ENCODE measurements at regions not wholly inside any gene's neighbourhood (a gene's known extent, or its start where the extent isn't known, plus 50 kb on each side); places are given as distances from the start of the nearest gene placed in this dataset.

- ATAC-seq = no peak
- H3K4me3 ChIP-seq (ENCODE audit: low read length) = no peak overlapping the region
- H3K9me2 ChIP-seq (replicated peaks; ENCODE audit: low read length) = no peaks in the 10 kb centered on the region
- no peak overlapping the region for H3K27ac ChIP-seq (ENCODE audit: low read length)
- no peaks in the 10 kb centered on the region for H3K36me3 ChIP-seq (ENCODE audit: low read depth, low read length)
- no peaks in the 10 kb centered on the region for H3F3A ChIP-seq (ENCODE audit: low read length, unreplicated experiment)
- H3K9ac ChIP-seq (ENCODE audit: low read length) = no peak overlapping the region
- no peaks in the 10 kb centered on the region for H4K20me1 ChIP-seq (ENCODE audit: low read length)
- H3K4me2 ChIP-seq (ENCODE audit: low read length) = no peak overlapping the region
- BruUV-seq (replicated peaks) = no TSS peak
- ChIA-PET POLR2A (ENCODE audit: unreplicated experiment) (no interaction called here), CTCF (no interaction called here)
- 0 out of 2 replicates have a peak, but pooled peaks cover 6% of the 10 kb centered on the region for H3K27me3 ChIP-seq (ENCODE audit: low read length)
- H3K79me2 ChIP-seq (ENCODE audit: low read length) = no peaks in the 10 kb centered on the region
- H3K4me1 ChIP-seq (ENCODE audit: insufficient read depth, low read length) = no peaks in the 10 kb centered on the region
- H2AFZ ChIP-seq (ENCODE audit: low read length) = no peak overlapping the region
- DNase-seq = no peak
- TF ChIP-seq CTCF (conservative IDR thresholded peaks at IDR 0.05; ENCODE audit: low read depth, low read length) (no peak), EZH2phosphoT487 (IDR thresholded peaks at IDR 0.05; ENCODE audit: borderline replicate concordance, low read length) (no peak), EZH2 (IDR thresholded peaks at IDR 0.05; ENCODE audit: low read length, unreplicated experiment) (no peak)
- intact Hi-C loops (cut with micrococcal nuclease) = no loop called here
- no peaks in the 10 kb centered on the region for H3K9me3 ChIP-seq (ENCODE audit: low read length)
Measured at GRCh38 chr4:189837471-189837870, 103.2 kb upstream of the FRG1 start.

- H3K4me1 ChIP-seq (ENCODE audit: insufficient read depth, low read length) = no peaks in the 10 kb centered on the region
- H3K27me3 ChIP-seq (ENCODE audit: low read length) = 0 out of 2 replicates have a peak, but pooled peaks cover 6% of the 10 kb centered on the region
- POLR2A ChIA-PET (ENCODE audit: unreplicated experiment) = no interaction called here
- CTCF ChIA-PET = no interaction called here
- ATAC-seq (no peak), DNase-seq (no peak)
- BruUV-seq (replicated peaks) = no TSS peak
- H3K27ac ChIP-seq (ENCODE audit: low read length) = no peak overlapping the region
- no peaks in the 10 kb centered on the region for H3F3A ChIP-seq (ENCODE audit: low read length, unreplicated experiment)
- no peak for TF ChIP-seq EZH2phosphoT487 (IDR thresholded peaks at IDR 0.05; ENCODE audit: borderline replicate concordance, low read length)
- no peak for TF ChIP-seq EZH2 (IDR thresholded peaks at IDR 0.05; ENCODE audit: low read length, unreplicated experiment)
- no peak for TF ChIP-seq CTCF (conservative IDR thresholded peaks at IDR 0.05; ENCODE audit: low read depth, low read length)
- H3K4me3 ChIP-seq (ENCODE audit: low read length) = no peak overlapping the region
- no peak overlapping the region for H3K9ac ChIP-seq (ENCODE audit: low read length)
- H3K9me2 ChIP-seq (replicated peaks; ENCODE audit: low read length) = no peaks in the 10 kb centered on the region
- no peak overlapping the region for H2AFZ ChIP-seq (ENCODE audit: low read length)
- no peaks in the 10 kb centered on the region for H4K20me1 ChIP-seq (ENCODE audit: low read length)
- intact Hi-C loops (cut with micrococcal nuclease) = no loop called here
- no peaks in the 10 kb centered on the region for H3K9me3 ChIP-seq (ENCODE audit: low read length)
- H3K4me2 ChIP-seq (ENCODE audit: low read length) = no peak overlapping the region
- no peaks in the 10 kb centered on the region for H3K79me2 ChIP-seq (ENCODE audit: low read length)
- no peaks in the 10 kb centered on the region for H3K36me3 ChIP-seq (ENCODE audit: low read depth, low read length)
Measured at GRCh38 chr4:189838821-189839497, 101.7 kb upstream of the FRG1 start.

- Histone ChIP-seq H3K9me2 (replicated peaks; ENCODE audit: low read length) (no peaks in the 10 kb centered on the region), H3K27ac (ENCODE audit: low read length) (no peak overlapping the region), H3K4me1 (ENCODE audit: insufficient read depth, low read length) (no peaks in the 10 kb centered on the region), H4K20me1 (ENCODE audit: low read length) (no peaks in the 10 kb centered on the region), H3K9me3 (ENCODE audit: low read length) (no peaks in the 10 kb centered on the region), H3K27me3 (ENCODE audit: low read length) (0 out of 2 replicates have a peak, but pooled peaks cover 6% of the 10 kb centered on the region), H2AFZ (ENCODE audit: low read length) (no peak overlapping the region), H3K79me2 (ENCODE audit: low read length) (no peaks in the 10 kb centered on the region), H3F3A (ENCODE audit: low read length, unreplicated experiment) (no peaks in the 10 kb centered on the region), H3K4me3 (ENCODE audit: low read length) (no peak overlapping the region), H3K4me2 (ENCODE audit: low read length) (no peak overlapping the region), H3K9ac (ENCODE audit: low read length) (no peak overlapping the region), H3K36me3 (ENCODE audit: low read depth, low read length) (no peaks in the 10 kb centered on the region)
- BruUV-seq (replicated peaks) = no TSS peak
- ChIA-PET CTCF (no interaction called here), POLR2A (ENCODE audit: unreplicated experiment) (no interaction called here)
- no peak for ATAC-seq
- intact Hi-C loops (cut with micrococcal nuclease) = no loop called here
- DNase-seq = no peak
- no peak for TF ChIP-seq EZH2phosphoT487 (IDR thresholded peaks at IDR 0.05; ENCODE audit: borderline replicate concordance, low read length)
- TF ChIP-seq CTCF (conservative IDR thresholded peaks at IDR 0.05; ENCODE audit: low read depth, low read length) = no peak
- no peak for TF ChIP-seq EZH2 (IDR thresholded peaks at IDR 0.05; ENCODE audit: low read length, unreplicated experiment)
Measured at GRCh38 chr4:189840356-189840755, 100.3 kb upstream of the FRG1 start.

Measured in PC-3 (cell line).